ENCODE measurements at regions not wholly inside any gene's neighbourhood (a gene's known extent, or its start where the extent isn't known, plus 50 kb on each side); places are given as distances from the start of the nearest gene placed in this dataset.

- no peak for DNase-seq (ENCODE audit: low read depth, low spot score)
- TF ChIP-seq, protein P1, sequence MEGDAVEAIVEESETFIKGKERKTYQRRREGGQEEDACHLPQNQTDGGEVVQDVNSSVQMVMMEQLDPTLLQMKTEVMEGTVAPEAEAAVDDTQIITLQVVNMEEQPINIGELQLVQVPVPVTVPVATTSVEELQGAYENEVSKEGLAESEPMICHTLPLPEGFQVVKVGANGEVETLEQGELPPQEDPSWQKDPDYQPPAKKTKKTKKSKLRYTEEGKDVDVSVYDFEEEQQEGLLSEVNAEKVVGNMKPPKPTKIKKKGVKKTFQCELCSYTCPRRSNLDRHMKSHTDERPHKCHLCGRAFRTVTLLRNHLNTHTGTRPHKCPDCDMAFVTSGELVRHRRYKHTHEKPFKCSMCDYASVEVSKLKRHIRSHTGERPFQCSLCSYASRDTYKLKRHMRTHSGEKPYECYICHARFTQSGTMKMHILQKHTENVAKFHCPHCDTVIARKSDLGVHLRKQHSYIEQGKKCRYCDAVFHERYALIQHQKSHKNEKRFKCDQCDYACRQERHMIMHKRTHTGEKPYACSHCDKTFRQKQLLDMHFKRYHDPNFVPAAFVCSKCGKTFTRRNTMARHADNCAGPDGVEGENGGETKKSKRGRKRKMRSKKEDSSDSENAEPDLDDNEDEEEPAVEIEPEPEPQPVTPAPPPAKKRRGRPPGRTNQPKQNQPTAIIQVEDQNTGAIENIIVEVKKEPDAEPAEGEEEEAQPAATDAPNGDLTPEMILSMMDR (IDR thresholded peaks at IDR 0.05; ENCODE audit: low read depth, low read length), result no peak
- CTCF ChIA-PET, result no interaction called here
- POLR2A ChIA-PET, result no interaction called here
- H3K27me3 ChIP-seq (ENCODE audit: control insufficient read depth, insufficient read depth, low read length), result no peaks in the 10 kb centered on the region
- peaks cover 6% of the 10 kb centered on the region; the same call in 1 of the 2 replicates for H3K9me3 ChIP-seq (ENCODE audit: control insufficient read depth, insufficient read depth, low read length)
- no peak overlapping the region for H3K4me3 ChIP-seq (ENCODE audit: low read depth, low read length)
- no peak overlapping the region for H3K27ac ChIP-seq (ENCODE audit: low read depth, low read length)
Measured at GRCh38 chr10:23945845-23946244, 263.1 kb upstream of the KIAA1217 start.

DNA sequence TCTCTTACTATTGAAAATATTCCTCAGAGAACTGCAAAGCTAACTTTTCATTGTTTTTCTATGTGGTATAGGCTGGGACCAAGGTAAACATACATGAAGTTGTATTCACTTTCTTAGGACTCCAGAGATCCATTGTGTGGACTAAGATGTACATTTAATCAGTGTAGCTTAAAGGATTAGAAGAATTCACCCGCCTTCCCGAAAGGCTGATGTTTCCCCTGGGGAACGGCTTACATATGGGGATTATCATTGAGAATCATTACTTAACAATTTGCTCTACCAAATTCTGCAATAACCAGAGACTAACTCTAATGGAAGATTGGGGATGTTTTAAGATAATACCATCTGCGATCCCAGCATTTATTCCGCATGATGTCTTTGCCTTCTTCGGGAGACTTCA is 257.1 kb upstream of the KIAA1217 start:
- no peak for DNase-seq (ENCODE audit: low read depth, low spot score)
- CTCF ChIA-PET, result no interaction called here
- no peaks in the 10 kb centered on the region for H3K27me3 ChIP-seq (ENCODE audit: control insufficient read depth, insufficient read depth, low read length)
- no peak overlapping the region for H3K4me3 ChIP-seq (ENCODE audit: low read depth, low read length)
- TF ChIP-seq, protein P1 (IDR thresholded peaks at IDR 0.05; ENCODE audit: low read depth, low read length), result no peak
- peaks cover 8% of the 10 kb centered on the region; the same call in 1 of the 2 replicates for H3K9me3 ChIP-seq (ENCODE audit: control insufficient read depth, insufficient read depth, low read length)
- H3K27ac ChIP-seq (ENCODE audit: low read depth, low read length), result no peak overlapping the region
- POLR2A ChIA-PET, result no interaction called here

DNA sequence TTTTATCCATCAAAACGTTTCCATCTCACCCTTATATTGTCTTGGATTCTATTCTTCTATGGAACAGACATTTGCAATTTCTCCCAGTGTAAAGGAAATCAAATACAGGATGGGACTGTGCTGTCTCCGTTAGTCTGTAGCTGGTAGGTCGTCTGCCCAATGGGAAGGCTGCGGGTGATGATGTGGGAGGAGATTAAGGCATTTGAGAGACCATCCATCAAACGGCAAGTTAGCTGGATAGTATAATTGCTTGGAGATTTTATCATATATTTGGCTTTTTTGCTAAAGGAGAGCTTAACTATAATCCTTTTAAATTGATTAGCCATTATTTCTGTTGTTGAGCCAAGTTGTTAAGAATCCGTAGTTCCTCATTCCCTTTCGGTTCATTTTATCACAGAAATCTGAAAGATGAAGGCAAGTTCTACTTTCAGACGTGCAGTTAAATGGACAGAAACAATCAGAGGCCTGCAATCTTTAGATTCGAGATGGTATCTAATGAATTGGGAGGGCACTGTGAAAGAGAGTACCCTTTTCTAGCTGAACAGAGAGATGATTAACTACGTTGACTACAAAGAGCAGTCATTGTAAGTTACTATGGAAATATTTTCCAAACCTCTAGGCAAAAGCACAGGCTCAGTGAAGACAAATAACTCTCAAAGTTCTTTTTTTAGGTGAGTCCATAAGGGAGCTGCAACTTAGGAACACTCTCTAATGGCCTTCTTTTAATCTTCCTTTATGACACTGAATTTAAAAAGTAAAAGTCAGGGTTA is 253.3 kb upstream of the KIAA1217 start:
- Histone ChIP-seq H3K27ac (ENCODE audit: low read depth, low read length) (no peak overlapping the region), H3K27me3 (ENCODE audit: control insufficient read depth, insufficient read depth, low read length) (no peaks in the 10 kb centered on the region), H3K4me3 (ENCODE audit: low read depth, low read length) (no peak overlapping the region), H3K9me3 (ENCODE audit: control insufficient read depth, insufficient read depth, low read length) (peaks cover 16% of the 10 kb centered on the region)
- DNase-seq (ENCODE audit: low read depth, low spot score), result no peak
- ChIA-PET CTCF (no interaction called here), POLR2A (no interaction called here)
- TF ChIP-seq, protein P1 (IDR thresholded peaks at IDR 0.05; ENCODE audit: low read depth, low read length), result no peak

- no peak for DNase-seq (ENCODE audit: low read depth, low spot score)
- ChIA-PET POLR2A (no interaction called here), CTCF (no interaction called here)
- no peak overlapping the region for H3K27ac ChIP-seq (ENCODE audit: low read depth, low read length)
- TF ChIP-seq, protein P1 (IDR thresholded peaks at IDR 0.05; ENCODE audit: low read depth, low read length), result no peak
- H3K4me3 ChIP-seq (ENCODE audit: low read depth, low read length), result no peak overlapping the region
- no peaks in the 10 kb centered on the region for H3K27me3 ChIP-seq (ENCODE audit: control insufficient read depth, insufficient read depth, low read length)
- peaks cover 11% of the 10 kb centered on the region for H3K9me3 ChIP-seq (ENCODE audit: control insufficient read depth, insufficient read depth, low read length)
Measured at GRCh38 chr10:23965123-23965522, 243.8 kb upstream of the KIAA1217 start.

DNA sequence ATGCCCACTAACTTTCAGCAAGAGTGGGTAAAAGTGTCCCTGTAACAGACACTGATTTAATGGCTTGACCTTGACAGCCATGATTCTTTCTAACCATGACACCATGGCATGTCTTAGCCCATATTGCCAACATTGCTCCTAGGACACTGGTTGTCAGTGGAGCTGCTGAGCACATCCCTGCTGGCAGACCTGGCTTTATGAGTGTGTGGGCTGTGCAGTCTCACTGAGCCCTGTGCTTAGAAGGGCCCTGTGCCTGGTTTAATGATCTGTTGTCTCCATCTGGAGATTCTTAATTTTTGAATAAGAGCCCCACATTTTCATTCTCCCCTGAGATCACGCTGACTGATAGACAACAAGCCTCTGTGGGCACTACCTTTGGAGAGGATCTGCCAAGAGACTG is 243.1 kb upstream of the KIAA1217 start:
- H3K27me3 ChIP-seq (ENCODE audit: control insufficient read depth, insufficient read depth, low read length), result no peaks in the 10 kb centered on the region
- peaks cover 11% of the 10 kb centered on the region for H3K9me3 ChIP-seq (ENCODE audit: control insufficient read depth, insufficient read depth, low read length)
- ChIA-PET POLR2A (no interaction called here), CTCF (no interaction called here)
- H3K4me3 ChIP-seq (ENCODE audit: low read depth, low read length), result no peak overlapping the region
- no peak for DNase-seq (ENCODE audit: low read depth, low spot score)
- TF ChIP-seq, protein P1 (IDR thresholded peaks at IDR 0.05; ENCODE audit: low read depth, low read length), result no peak
- no peak overlapping the region for H3K27ac ChIP-seq (ENCODE audit: low read depth, low read length)
